Gastrocnemius medialis (tissue), 4 donors: ENCODE measurements at regions not wholly inside any gene's neighbourhood (a gene's known extent, or its start where the extent isn't known, plus 50 kb on each side); places are given as distances from the start of the nearest gene placed in this dataset.
"Not testable (repeated sequence)": the region's sequence is repeated elsewhere in the genome, so short reads cannot be mapped to it uniquely, and the experiment has no call there.

Experiments
- ATAC-seq, 2 donors: fragments of 150-250 bp; one replicate each; pipeline ENCODE4 v1.9.1; 2016
- DNase-seq, 2 donors: peaks; one replicate each; pipeline ENCODE4 v3.0.0-alpha.2; 2019
- H3K27ac ChIP-seq, 4 donors: fragments of 200-600 bp; sonication (generic); 1 replicate in 1 of 4; 2 replicates in 3 of 4; pipeline ENCODE4 v1.5.1; 2016 to 2018; ENCODE audit warnings: mild to moderate bottlenecking in 2 of 4, moderate library complexity in 1 of 4
- H3K27me3 ChIP-seq, 3 donors: fragments of 200-600 bp; sonication (generic) in 2 of 3; 1 replicate in 1 of 3; 2 replicates in 2 of 3; pipeline versions ENCODE4 v1.5.1 to v1.6.0; 2016 to 2019; ENCODE audit warnings: mild to moderate bottlenecking in 1 of 3, moderate library complexity in 1 of 3
- H3K36me3 ChIP-seq, 2 donors: fragments of 200-600 bp; sonication (generic) in 1 of 2; one replicate each; pipeline ENCODE4 v1.5.1; 2017 to 2018
- H3K4me1 ChIP-seq, 2 donors: fragments of 200-600 bp; sonication (generic) in 1 of 2; one replicate each; pipeline ENCODE4 v1.5.1; 2016 to 2017; ENCODE audit warnings: mild to moderate bottlenecking in 2 of 2
- H3K4me3 ChIP-seq, 4 donors: fragments of 200-600 bp; sonication (generic) in 3 of 4; 1 replicate in 1 of 4; 2 replicates in 3 of 4; pipeline ENCODE4 v1.5.1; 2016 to 2019; ENCODE audit warnings: mild to moderate bottlenecking in 2 of 4
- H3K9me3 ChIP-seq, 3 donors: fragments of 200-600 bp; sonication (generic) in 2 of 3; 1 replicate in 1 of 3; 2 replicates in 2 of 3; pipeline ENCODE4 v1.5.1; 2016 to 2019
- POLR2A ChIP-seq, 2 donors: fragments of 450-650 bp; IDR thresholded peaks; one replicate each; pipeline ENCODE4 v1.6.1; 2017; ENCODE audit warnings: antibody characterized with exemption in 2 of 2, mild to moderate bottlenecking in 2 of 2, moderate library complexity in 2 of 2
- in situ Hi-C, 4 donors: fragments of 200-750 bp; cut with MboI; loops; one replicate each; pipeline versions ENCODE4 v1.15.0 to v1.8.0; 2017; ENCODE audit warnings: low sequenced_read_pairs in 4 of 4
- intact Hi-C: fragments of 100-400 bp; cut with DNase I; formaldehyde crosslinking; loops from one replicate; pipeline ENCODE4 v1.15.1; 2023; ENCODE audit warnings: low total_unique reads
- TF ChIP-seq, protein P1 (sequence below), 5 experiments: fragments of 450-650 bp in 3 of 5; fragments of 200-600 bp in 2 of 5; sonication (generic) in 2 of 5; IDR thresholded peaks in 4 of 5; conservative IDR thresholded peaks in 1 of 5; 1 replicate in 4 of 5; 2 replicates in 1 of 5; pipeline ENCODE4 v1.5.1; 2016 to 2019; ENCODE audit warnings: antibody characterized with exemption in 5 of 5, mild to moderate bottlenecking in 3 of 5, moderate library complexity in 3 of 5

DNA sequence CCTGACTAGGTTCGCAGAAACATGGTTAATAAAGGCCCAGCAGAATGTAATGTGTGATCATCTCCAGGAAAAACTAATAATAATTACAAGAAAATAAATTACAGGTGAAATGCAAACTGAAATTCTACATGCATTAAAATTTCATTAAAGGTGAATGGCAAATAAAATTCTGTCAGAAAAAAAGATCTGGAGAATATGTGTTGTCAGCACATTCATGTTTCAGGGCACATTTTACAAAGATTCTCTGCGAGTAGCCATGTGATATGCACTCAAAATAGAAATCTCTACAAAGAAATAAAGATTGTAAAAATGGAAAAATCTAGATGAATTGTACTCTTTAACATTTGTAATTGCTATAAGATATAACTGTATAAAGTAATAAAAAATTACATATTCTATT is 765.2 kb downstream of the TMEM121 start:
- DNase-seq (no peak), ATAC-seq (no peak)
- H3K36me3 ChIP-seq, result no peaks in the 10 kb centered on the region
- in situ Hi-C loops (no loop called here), intact Hi-C loops (no loop called here)
- TF ChIP-seq, protein P1, sequence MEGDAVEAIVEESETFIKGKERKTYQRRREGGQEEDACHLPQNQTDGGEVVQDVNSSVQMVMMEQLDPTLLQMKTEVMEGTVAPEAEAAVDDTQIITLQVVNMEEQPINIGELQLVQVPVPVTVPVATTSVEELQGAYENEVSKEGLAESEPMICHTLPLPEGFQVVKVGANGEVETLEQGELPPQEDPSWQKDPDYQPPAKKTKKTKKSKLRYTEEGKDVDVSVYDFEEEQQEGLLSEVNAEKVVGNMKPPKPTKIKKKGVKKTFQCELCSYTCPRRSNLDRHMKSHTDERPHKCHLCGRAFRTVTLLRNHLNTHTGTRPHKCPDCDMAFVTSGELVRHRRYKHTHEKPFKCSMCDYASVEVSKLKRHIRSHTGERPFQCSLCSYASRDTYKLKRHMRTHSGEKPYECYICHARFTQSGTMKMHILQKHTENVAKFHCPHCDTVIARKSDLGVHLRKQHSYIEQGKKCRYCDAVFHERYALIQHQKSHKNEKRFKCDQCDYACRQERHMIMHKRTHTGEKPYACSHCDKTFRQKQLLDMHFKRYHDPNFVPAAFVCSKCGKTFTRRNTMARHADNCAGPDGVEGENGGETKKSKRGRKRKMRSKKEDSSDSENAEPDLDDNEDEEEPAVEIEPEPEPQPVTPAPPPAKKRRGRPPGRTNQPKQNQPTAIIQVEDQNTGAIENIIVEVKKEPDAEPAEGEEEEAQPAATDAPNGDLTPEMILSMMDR (IDR thresholded peaks at IDR 0.05 in 4 of 5, conservative IDR thresholded peaks at IDR 0.05 in 1 of 5), result no peak
- TF ChIP-seq POLR2A (IDR thresholded peaks at IDR 0.05), result no peak
- H3K9me3 ChIP-seq, result no peaks in the 10 kb centered on the region
- H3K27ac ChIP-seq, result no peak overlapping the region
- no peak overlapping the region for H3K4me3 ChIP-seq
- H3K4me1 ChIP-seq, result no peaks in the 10 kb centered on the region
- no peaks in the 10 kb centered on the region for H3K27me3 ChIP-seq

DNA sequence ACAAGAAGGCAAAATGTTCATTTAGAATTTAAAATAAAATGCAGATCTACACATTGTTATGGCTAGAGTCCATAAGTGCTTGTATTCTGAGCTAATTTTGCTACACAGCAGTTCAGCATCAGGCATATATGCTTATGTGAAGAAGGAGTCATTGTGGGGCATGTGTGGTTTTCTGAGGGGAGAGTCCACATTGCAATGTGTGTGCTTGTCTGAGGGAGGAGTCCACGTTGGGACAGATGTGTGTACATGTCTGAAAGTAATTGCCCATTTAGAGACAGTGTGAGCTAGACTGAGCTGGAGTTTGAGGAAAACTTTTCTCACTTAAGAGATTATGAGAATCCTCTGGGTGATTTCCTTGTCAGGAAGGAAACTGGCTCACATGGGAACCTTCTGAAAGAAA is 767.9 kb downstream of the TMEM121 start:
- DNase-seq (no peak), ATAC-seq (no peak)
- no peak for TF ChIP-seq POLR2A (IDR thresholded peaks at IDR 0.05)
- TF ChIP-seq, protein P1 (IDR thresholded peaks at IDR 0.05 in 4 of 5, conservative IDR thresholded peaks at IDR 0.05 in 1 of 5), result no peak
- Histone ChIP-seq H3K27me3 (no peaks in the 10 kb centered on the region), H3K4me3 (no peak overlapping the region), H3K4me1 (no peaks in the 10 kb centered on the region), H3K27ac (no peak overlapping the region), H3K36me3 (no peaks in the 10 kb centered on the region), H3K9me3 (no peaks in the 10 kb centered on the region)
- intact Hi-C loops, result no loop called here
- in situ Hi-C loops, result no loop called here

DNA sequence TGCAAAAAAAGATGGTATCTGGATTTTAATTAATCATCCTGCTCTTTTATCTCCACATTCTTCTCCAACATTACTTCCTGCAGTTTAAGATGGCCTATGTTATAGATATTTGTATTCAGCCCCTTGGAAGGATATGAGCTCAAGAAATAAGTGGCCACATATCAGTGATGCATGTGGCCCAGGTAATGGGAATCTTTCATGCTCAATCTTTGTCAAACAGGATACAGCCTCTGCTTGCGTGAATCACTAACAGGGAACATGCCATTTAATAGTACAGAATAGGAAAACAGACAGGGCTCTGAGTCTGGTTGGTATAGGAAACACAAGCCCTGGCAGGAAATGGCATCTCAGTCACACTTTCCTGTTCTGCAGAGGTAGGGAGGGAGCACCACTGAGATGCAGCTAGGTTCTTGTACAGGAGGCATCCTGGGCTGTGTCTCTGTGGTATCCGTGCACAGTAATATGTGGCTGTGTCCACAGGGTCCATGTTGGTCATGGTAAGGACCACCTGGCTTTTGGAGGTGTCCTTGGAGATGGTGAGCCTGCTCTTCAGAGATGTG is 774.6 kb downstream of the TMEM121 start:
- H3K27me3 ChIP-seq, H3K36me3 ChIP-seq, intact Hi-C loops, in situ Hi-C loops, DNase-seq, H3K9me3 ChIP-seq, H3K27ac ChIP-seq, ATAC-seq, H3K4me3 ChIP-seq, H3K4me1 ChIP-seq: not testable (repeated sequence)

DNA sequence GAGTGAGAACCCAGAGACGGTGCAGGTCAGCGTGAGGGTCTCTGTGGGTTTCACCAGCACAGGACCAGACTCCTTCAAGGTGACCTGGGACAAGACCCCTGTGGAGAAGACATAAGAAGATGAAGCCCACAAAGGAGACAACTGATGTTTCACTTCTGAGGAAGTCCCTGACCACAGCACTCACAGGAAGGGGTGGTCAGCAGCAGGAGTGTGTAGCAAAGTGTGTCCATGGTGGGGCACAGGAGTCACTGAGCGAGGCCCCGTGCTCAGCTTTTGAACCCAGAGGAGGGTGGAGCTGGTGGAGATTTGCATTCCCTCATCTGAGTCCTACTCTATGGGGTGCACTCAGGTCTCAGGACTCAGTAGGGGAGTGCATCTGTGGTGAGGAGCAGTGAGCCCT is 775.2 kb downstream of the TMEM121 start:
- H3K27ac ChIP-seq, ATAC-seq, in situ Hi-C loops, intact Hi-C loops, H3K4me3 ChIP-seq, H3K27me3 ChIP-seq, DNase-seq, H3K9me3 ChIP-seq, H3K4me1 ChIP-seq, H3K36me3 ChIP-seq: not testable (repeated sequence)

DNA sequence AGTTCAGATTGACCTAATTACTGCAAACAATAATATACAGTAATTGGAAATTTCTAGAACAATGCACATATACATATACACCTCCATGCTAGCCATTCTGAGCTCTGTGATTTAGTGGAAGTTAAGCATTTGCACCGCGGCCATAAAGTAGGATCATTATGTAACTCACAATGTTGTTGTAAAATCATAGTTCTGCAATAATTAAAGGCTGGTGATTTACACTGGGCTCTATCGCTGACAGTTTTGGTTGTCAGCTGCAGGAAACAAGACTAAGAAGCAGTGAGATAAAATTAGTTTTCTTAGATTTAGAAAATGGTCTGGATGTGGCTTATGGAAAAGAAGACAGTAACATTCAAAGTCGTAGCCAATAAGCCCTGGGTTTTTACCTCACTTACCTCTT is 776.3 kb downstream of the TMEM121 start:
- intact Hi-C loops, result no loop called here
- TF ChIP-seq, protein P1 (IDR thresholded peaks at IDR 0.05 in 4 of 5, conservative IDR thresholded peaks at IDR 0.05 in 1 of 5), result no peak
- no peak for TF ChIP-seq POLR2A (IDR thresholded peaks at IDR 0.05)
- DNase-seq, result no peak
- H3K4me1 ChIP-seq, result no peaks in the 10 kb centered on the region
- in situ Hi-C loops, result no loop called here
- ATAC-seq, result no peak
- H3K27me3 ChIP-seq, result no peaks in the 10 kb centered on the region
- no peaks in the 10 kb centered on the region for H3K36me3 ChIP-seq
- no peak overlapping the region for H3K4me3 ChIP-seq
- H3K27ac ChIP-seq, result no peak overlapping the region
- no peaks in the 10 kb centered on the region for H3K9me3 ChIP-seq

DNA sequence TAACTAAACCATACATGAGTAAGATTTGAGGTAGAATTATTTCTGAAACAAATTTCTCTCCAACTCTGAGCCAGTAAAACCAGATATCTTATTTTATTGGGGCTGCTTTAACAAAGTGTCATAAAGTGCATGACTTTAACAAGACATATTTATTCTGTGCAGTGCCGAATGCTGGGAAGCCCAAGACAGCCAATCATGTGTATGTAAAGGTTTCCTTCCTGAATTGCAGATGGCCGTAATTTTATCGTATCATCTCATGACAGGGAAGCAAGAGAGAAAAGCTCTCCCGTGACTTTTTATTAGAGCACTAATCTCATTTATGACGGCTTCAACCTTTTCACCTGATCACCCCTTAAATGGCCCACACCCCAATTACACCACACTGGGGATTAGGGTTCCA is 777.9 kb downstream of the TMEM121 start:
- Histone ChIP-seq H3K36me3 (no peaks in the 10 kb centered on the region), H3K9me3 (no peaks in the 10 kb centered on the region), H3K27ac (no peak overlapping the region), H3K4me3 (no peak overlapping the region), H3K27me3 (no peaks in the 10 kb centered on the region), H3K4me1 (no peaks in the 10 kb centered on the region)
- in situ Hi-C loops (no loop called here), intact Hi-C loops (no loop called here)
- no peak for DNase-seq
- ATAC-seq, result no peak
- TF ChIP-seq, protein P1 (IDR thresholded peaks at IDR 0.05 in 4 of 5, conservative IDR thresholded peaks at IDR 0.05 in 1 of 5), result no peak
- TF ChIP-seq POLR2A (IDR thresholded peaks at IDR 0.05), result no peak
